Stimulated activated CD4-positive, alpha-beta T cell treated with anti-CD3 and anti-CD28 coated beads, Interleukin-15, amount 100 ng/mL, for 48 hours (primary cell): ENCODE measurements at regions not wholly inside any gene's neighbourhood (a gene's known extent, or its start where the extent isn't known, plus 50 kb on each side); places are given as distances from the start of the nearest gene placed in this dataset.

Experiments used
- DNase-seq, 2 donors: peaks; one replicate each; pipeline ENCODE4 v3.0.0-alpha.2; 2020; ENCODE audit warnings: low read depth in 2 of 2

GRCh38 chr9:124179196-124180071, 78.3 kb upstream of the NEK6 start:
- no peak for DNase-seq

GRCh38 chr9:124180557-124180956, 77.2 kb upstream of the NEK6 start:
- DNase-seq, result no peak

GRCh38 chr9:124182741-124183140, 75.0 kb upstream of the NEK6 start:
- no peak for DNase-seq

DNA sequence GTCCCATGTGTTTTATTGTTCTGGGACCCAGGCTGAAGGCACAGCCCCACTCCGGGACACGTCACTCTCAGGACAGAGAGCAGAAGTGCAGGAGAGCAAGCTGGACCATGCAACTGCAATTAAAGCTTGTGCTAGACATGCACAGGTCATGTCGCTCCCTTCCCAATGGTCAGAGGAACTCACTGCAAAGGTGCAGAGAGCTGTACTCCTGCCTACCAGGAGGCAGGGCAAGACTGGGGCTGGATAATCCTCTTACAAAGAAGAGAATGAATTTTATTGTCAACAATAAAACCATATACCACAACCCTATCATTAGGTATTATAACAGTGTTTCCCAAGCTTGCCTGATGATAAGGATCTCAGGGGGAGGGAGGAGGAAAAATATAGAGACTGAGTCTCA, 74.0 kb upstream of the NEK6 start:
- no peak for DNase-seq

- no peak for DNase-seq
Observed at GRCh38 chr9:124185413-124185812, 72.3 kb upstream of the NEK6 start.

DNA sequence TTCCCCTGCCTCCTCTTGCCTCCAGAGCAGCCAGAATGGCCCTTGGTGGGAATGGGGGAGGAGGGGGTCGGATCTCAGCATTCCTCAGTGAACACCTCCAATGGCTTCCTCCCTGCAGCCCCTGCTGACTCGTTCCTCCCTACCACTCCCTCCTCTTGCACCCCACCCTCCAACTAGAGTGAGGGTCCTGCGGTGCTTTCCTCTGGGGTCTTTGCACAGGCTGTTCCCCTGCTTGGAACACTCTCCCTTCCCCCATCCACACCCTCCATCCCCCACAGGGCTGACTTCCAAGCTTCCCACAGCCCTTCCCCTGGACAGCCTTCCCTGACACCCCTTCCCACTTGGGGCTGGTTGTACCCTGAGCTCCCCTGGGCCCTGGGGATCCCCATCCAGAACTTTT, 70.4 kb upstream of the NEK6 start:
- DNase-seq, result no peak

DNA sequence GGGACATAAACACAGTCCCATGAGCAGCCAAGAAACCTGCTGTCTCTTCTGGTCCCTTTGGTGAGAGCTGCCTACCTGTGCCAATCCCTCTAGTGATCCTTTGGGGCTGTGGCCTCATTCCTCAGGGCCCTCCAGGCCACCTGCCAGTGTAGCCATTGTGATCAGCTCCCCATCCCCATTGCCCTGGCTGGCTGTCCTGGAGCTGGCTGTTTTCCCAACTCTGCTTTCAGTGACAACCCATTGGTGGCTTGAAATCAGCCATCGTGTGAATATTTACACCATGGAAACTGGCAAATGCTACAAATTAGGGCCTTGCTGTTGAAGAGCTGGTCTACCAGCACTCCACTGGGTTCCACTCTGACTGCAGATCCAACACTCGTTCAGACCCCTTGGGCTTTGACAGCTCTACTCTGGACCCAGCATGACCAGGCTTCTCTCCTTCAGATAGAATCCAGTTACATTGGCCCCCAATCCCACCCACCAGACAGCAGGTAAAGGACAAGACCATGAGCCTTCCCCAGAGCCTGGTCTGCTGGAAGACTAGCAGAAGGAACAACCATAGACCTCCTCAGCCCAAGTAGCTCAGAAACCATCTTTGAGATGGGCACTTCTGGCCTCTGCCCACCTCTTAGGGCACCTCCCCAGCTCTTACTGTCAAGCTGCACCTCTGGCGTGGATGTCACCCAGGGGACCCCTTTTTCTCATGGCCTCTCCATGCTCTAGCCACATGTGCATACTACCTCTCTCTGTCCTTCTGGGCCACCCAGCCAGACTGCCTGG, 69.2 kb upstream of the NEK6 start:
- DNase-seq, result no peak

DNA sequence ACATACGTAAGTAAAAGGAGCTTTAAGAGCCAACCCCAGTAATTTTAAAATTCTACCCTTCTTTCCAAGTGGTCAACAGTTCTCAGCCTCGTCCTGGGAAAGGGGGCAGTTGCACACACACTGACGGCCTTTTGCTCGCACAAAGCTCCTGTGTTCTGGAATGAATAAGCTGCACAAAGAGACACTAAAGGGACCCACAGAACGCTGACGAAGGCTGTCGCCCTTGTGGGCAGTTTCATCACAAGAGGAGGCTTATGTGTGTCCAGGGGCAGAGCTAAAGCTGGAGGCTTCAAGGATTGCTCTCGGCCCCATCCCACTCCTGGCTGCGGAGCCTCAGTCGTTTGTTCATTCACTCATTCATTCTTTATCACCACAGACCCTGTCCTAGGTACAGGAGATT, 67.0 kb upstream of the NEK6 start:
- DNase-seq, result no peak

DNA sequence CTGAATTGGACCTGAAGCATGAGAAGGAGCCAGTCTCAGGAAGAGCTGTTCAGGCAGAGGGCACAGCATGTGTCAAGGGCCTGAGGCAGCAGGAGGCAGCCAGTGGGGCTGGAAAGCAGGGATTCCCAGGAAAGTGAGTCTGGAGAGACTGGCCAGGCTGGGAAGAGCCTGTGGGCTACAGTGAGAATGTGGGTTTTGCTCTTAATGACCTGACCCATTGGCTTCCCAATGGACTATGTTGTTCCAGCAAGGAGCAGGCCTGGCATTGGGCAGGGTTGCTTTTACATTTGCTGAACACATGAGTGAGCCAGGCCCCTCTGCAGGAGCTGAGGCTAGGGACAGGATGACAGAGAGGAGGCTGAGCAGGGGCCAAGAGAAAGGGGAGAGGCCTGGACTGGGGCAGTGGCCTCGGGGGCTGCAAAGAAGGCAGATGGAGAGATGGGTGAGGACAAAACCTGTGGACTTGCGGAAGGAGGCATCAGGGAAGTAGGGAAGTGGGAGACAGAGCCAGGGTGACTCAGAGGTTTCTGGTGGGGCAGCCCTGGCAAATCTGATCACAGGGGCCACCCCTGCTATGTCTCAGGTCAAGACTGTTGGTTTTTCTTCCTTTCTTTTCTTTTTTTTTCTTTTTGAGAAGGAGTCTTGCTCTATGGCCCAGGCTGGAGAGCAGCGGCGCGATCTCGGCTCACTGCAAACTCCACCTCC, 65.9 kb upstream of the NEK6 start:
- no peak for DNase-seq

DNA sequence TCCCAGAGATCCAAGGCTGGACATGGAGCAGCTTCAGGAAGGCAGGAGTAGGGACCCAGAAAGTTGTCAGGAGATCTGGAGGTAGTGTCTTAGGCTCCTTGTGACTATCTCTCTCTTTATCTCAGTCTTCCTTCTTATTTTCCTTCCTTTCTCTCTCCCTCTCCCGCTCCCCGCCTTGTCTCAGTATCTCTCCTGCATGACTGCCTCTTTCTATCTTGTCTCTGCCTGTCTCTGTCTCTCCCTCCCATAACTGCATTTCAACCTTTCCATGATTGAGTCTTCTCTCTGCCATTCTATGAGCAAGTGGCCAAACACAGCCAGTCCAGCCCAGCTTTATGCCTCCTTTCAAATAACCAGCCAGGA, 61.0 kb upstream of the NEK6 start:
- DNase-seq, result no peak

DNA sequence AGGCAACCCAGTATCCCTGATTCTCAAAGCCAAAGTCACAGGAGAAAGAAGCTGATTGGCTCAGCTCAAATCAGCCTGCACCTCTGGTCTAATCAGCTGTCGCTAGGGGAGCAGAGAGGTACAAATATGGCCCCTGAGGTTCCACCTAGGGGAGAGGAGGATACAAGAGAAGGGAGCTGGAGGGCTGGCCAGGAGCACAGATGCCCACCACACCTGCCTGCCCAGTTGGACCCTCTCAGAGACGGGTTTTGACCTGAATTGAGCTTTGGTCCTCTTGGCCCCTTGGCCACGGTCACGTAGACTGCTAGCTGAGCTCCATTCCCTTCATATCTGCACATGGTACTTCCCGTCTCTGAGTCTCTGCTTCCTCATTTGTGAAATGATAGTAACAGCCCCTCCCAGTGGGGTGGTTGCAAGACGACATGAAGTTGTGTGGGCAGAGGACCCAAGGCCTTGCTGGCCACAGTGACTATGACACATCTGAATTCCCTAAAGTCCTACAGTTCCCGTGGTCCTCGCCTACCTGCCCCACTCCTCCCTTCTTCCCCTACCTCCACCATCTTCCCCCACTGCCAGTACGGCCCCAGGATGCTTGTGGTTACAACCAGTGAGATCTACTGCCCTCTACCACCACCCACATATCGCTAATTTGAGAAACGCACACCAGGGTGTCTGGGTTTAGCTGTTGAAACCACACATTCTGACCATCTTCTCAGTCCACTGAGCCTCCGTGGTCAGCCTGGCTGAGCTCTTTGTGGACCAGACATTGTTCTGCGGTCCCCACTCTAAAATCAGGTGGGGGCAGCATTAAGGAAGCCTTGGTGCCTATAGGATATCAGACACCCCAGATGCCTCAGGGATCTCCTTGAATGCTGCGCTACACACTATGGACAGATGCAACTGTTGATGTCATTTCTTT, 60.3 kb upstream of the NEK6 start:
- DNase-seq, result no peak

- DNase-seq, result no peak
Observed at GRCh38 chr9:124198331-124198730, 59.4 kb upstream of the NEK6 start.

GRCh38 chr9:124198948-124199347, 58.8 kb upstream of the NEK6 start:
- DNase-seq, result no peak

GRCh38 chr9:124199474-124199873, 58.3 kb upstream of the NEK6 start:
- DNase-seq, result no peak

DNA sequence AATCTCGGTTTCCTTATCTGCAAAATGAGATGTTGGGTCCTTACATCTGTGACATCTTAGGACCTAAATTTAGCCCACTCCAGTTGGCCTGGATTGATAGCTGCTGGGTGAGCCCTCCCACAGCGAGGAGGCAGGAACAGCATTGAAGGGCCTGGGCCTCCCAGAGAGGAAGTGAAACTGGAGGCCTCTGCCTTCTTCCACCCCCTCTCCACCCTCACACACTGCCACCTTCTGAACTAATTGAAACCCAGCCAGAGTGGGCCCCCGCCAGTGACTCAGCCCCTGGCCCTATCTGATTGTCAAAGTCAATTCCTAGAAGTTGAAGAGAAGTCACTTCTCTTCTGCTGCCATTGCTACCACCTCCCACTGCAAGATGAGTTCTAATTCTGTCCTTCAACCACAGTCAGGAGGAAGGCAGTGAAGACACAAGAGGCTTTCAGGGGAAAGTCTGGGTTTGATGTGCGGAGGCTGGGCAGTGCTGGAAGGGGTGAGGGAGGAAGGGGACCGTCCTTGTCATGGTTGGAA, 55.2 kb upstream of the NEK6 start:
- DNase-seq, result peak; percentile 82 to 84

DNA sequence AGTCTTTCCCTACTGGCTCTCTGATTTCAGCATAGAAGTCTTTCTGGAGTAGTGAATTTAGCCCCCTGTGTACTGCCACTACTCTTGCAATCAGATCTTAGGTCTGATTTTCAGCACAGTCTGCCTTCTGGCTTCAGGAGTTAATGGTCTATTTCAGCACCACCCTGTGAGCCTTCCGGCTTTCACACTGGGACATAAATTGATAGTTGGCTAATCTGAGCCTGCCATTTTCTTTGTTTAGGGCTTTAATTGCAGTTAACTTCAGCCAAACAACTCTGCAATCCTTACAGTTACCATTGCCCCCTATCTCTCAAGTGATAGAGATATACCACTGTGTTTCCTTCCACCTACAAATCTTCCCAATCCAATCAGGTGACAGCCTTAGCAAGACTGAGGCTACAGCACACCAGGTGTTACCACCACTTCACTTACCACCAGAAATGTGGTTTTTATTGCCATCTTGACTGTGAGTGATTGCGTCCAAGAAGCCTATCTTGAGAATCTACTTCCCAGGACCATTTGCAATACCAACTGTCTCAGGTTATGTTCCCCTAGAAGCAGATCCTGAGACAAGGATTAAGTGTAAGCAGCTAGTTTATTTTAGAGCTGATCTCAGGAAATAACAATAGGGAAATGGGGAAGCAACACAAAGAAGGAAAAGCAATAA, 51.9 kb upstream of the NEK6 start:
- DNase-seq, result no peak

DNA sequence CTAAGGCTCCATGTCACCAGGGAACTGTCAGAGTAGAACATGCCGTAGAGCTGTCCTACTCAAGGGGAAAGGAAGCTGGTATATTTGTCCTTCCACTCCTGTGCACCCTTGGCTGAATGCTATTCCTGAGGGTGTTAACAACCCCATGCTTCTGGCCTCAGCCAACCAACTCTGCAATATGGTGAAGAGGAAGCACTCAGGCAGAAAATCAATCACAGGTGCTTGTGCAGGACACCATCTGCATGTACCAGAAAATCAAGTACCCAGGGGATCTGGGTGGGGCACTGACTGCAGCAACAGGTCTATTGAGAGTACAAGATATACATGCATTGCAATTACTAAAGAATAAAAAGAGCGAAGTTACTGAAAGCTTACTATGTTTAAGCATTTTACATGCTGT, 51.4 kb upstream of the NEK6 start:
- DNase-seq, result no peak
